ENCODE measurements at regions not wholly inside any gene's neighbourhood (a gene's known extent, or its start where the extent isn't known, plus 50 kb on each side); places are given as distances from the start of the nearest gene placed in this dataset.

- Histone ChIP-seq H3K4me3 (ENCODE audit: low read depth in 1 of 2, low read length in 2 of 2) (no peak overlapping the region), H3K4me1 (ENCODE audit: control insufficient read depth in 1 of 2, insufficient read depth in 2 of 2, low read length in 2 of 2) (no peaks in the 10 kb centered on the region), H3K9me3 (ENCODE audit: control insufficient read depth in 1 of 2, low read length in 2 of 2) (peaks cover 0 to 12% of the 10 kb centered on the region in 2 donors), H3K27ac (ENCODE audit: low read length) (no peak overlapping the region), H3K27me3 (ENCODE audit: low read depth, low read length) (no peaks in the 10 kb centered on the region), H3K36me3 (ENCODE audit: control insufficient read depth in 1 of 2, insufficient read depth in 2 of 2, low read length in 2 of 2) (no peaks in the 10 kb centered on the region)
Measured at GRCh38 chr6:140623498-140623897, 1249.0 kb upstream of the CITED2 start.

GRCh38 chr6:140620496-140620895, 1246.0 kb upstream of the CITED2 start:
- Histone ChIP-seq H3K4me3 (ENCODE audit: low read depth in 1 of 2, low read length in 2 of 2) (no peak overlapping the region), H3K27ac (ENCODE audit: low read length) (no peak overlapping the region), H3K27me3 (ENCODE audit: low read depth, low read length) (no peaks in the 10 kb centered on the region), H3K9me3 (ENCODE audit: control insufficient read depth in 1 of 2, low read length in 2 of 2) (no peaks in the 10 kb centered on the region), H3K36me3 (ENCODE audit: control insufficient read depth in 1 of 2, insufficient read depth in 2 of 2, low read length in 2 of 2) (no peaks in the 10 kb centered on the region), H3K4me1 (ENCODE audit: control insufficient read depth in 1 of 2, insufficient read depth in 2 of 2, low read length in 2 of 2) (no peaks in the 10 kb centered on the region)

- no peak overlapping the region for H3K4me3 ChIP-seq (ENCODE audit: low read depth in 1 of 2, low read length in 2 of 2)
- H3K4me1 ChIP-seq (ENCODE audit: control insufficient read depth in 1 of 2, insufficient read depth in 2 of 2, low read length in 2 of 2), result no peaks in the 10 kb centered on the region
- H3K27ac ChIP-seq (ENCODE audit: low read length), result no peak overlapping the region
- H3K9me3 ChIP-seq (ENCODE audit: control insufficient read depth in 1 of 2, low read length in 2 of 2), result no peaks in the 10 kb centered on the region
- no peaks in the 10 kb centered on the region for H3K27me3 ChIP-seq (ENCODE audit: low read depth, low read length)
- H3K36me3 ChIP-seq (ENCODE audit: control insufficient read depth in 1 of 2, insufficient read depth in 2 of 2, low read length in 2 of 2), result no peaks in the 10 kb centered on the region
Measured at GRCh38 chr6:140609956-140610355, 1235.5 kb upstream of the CITED2 start.

GRCh38 chr6:140609321-140609720, 1234.9 kb upstream of the CITED2 start:
- H3K27me3 ChIP-seq (ENCODE audit: low read depth, low read length), result no peaks in the 10 kb centered on the region
- H3K4me3 ChIP-seq (ENCODE audit: low read depth in 1 of 2, low read length in 2 of 2), result no peak overlapping the region
- no peaks in the 10 kb centered on the region for H3K36me3 ChIP-seq (ENCODE audit: control insufficient read depth in 1 of 2, insufficient read depth in 2 of 2, low read length in 2 of 2)
- H3K27ac ChIP-seq (ENCODE audit: low read length), result no peak overlapping the region
- H3K9me3 ChIP-seq (ENCODE audit: control insufficient read depth in 1 of 2, low read length in 2 of 2), result no peaks in the 10 kb centered on the region
- no peaks in the 10 kb centered on the region for H3K4me1 ChIP-seq (ENCODE audit: control insufficient read depth in 1 of 2, insufficient read depth in 2 of 2, low read length in 2 of 2)

- H3K27ac ChIP-seq (ENCODE audit: low read length), result no peak overlapping the region
- no peaks in the 10 kb centered on the region for H3K9me3 ChIP-seq (ENCODE audit: control insufficient read depth in 1 of 2, low read length in 2 of 2)
- H3K36me3 ChIP-seq (ENCODE audit: control insufficient read depth in 1 of 2, insufficient read depth in 2 of 2, low read length in 2 of 2), result no peaks in the 10 kb centered on the region
- no peaks in the 10 kb centered on the region for H3K27me3 ChIP-seq (ENCODE audit: low read depth, low read length)
- H3K4me3 ChIP-seq (ENCODE audit: low read depth in 1 of 2, low read length in 2 of 2), result no peak overlapping the region
- H3K4me1 ChIP-seq (ENCODE audit: control insufficient read depth in 1 of 2, insufficient read depth in 2 of 2, low read length in 2 of 2), result no peaks in the 10 kb centered on the region
Measured at GRCh38 chr6:140604786-140605185, 1230.3 kb upstream of the CITED2 start.

- Histone ChIP-seq H3K36me3 (ENCODE audit: control insufficient read depth in 1 of 2, insufficient read depth in 2 of 2, low read length in 2 of 2) (no peaks in the 10 kb centered on the region), H3K4me1 (ENCODE audit: control insufficient read depth in 1 of 2, insufficient read depth in 2 of 2, low read length in 2 of 2) (no peaks in the 10 kb centered on the region), H3K27ac (ENCODE audit: low read length) (no peak overlapping the region), H3K27me3 (ENCODE audit: low read depth, low read length) (no peaks in the 10 kb centered on the region), H3K9me3 (ENCODE audit: control insufficient read depth in 1 of 2, low read length in 2 of 2) (no peaks in the 10 kb centered on the region), H3K4me3 (ENCODE audit: low read depth in 1 of 2, low read length in 2 of 2) (no peak overlapping the region)
Measured at GRCh38 chr6:140602431-140603248, 1228.2 kb upstream of the CITED2 start.

- no peaks in the 10 kb centered on the region for H3K4me1 ChIP-seq (ENCODE audit: control insufficient read depth in 1 of 2, insufficient read depth in 2 of 2, low read length in 2 of 2)
- H3K4me3 ChIP-seq (ENCODE audit: low read depth in 1 of 2, low read length in 2 of 2), result no peak overlapping the region
- no peak overlapping the region for H3K27ac ChIP-seq (ENCODE audit: low read length)
- H3K9me3 ChIP-seq (ENCODE audit: control insufficient read depth in 1 of 2, low read length in 2 of 2), result no peaks in the 10 kb centered on the region
- H3K36me3 ChIP-seq (ENCODE audit: control insufficient read depth in 1 of 2, insufficient read depth in 2 of 2, low read length in 2 of 2), result no peaks in the 10 kb centered on the region
- no peaks in the 10 kb centered on the region for H3K27me3 ChIP-seq (ENCODE audit: low read depth, low read length)
Measured at GRCh38 chr6:140601021-140601808, 1226.8 kb upstream of the CITED2 start.

- no peaks in the 10 kb centered on the region for H3K4me1 ChIP-seq (ENCODE audit: control insufficient read depth in 1 of 2, insufficient read depth in 2 of 2, low read length in 2 of 2)
- H3K4me3 ChIP-seq (ENCODE audit: low read depth in 1 of 2, low read length in 2 of 2), result no peak overlapping the region
- no peaks in the 10 kb centered on the region for H3K27me3 ChIP-seq (ENCODE audit: low read depth, low read length)
- no peaks in the 10 kb centered on the region for H3K9me3 ChIP-seq (ENCODE audit: control insufficient read depth in 1 of 2, low read length in 2 of 2)
- no peak overlapping the region for H3K27ac ChIP-seq (ENCODE audit: low read length)
- no peaks in the 10 kb centered on the region for H3K36me3 ChIP-seq (ENCODE audit: control insufficient read depth in 1 of 2, insufficient read depth in 2 of 2, low read length in 2 of 2)
Measured at GRCh38 chr6:140599916-140600315, 1225.5 kb upstream of the CITED2 start.

GRCh38 chr6:140597181-140597580, 1222.7 kb upstream of the CITED2 start:
- Histone ChIP-seq H3K9me3 (ENCODE audit: control insufficient read depth in 1 of 2, low read length in 2 of 2) (no peaks in the 10 kb centered on the region), H3K27ac (ENCODE audit: low read length) (no peak overlapping the region), H3K36me3 (ENCODE audit: control insufficient read depth in 1 of 2, insufficient read depth in 2 of 2, low read length in 2 of 2) (no peaks in the 10 kb centered on the region), H3K4me3 (ENCODE audit: low read depth in 1 of 2, low read length in 2 of 2) (no peak overlapping the region), H3K4me1 (ENCODE audit: control insufficient read depth in 1 of 2, insufficient read depth in 2 of 2, low read length in 2 of 2) (no peaks in the 10 kb centered on the region), H3K27me3 (ENCODE audit: low read depth, low read length) (no peaks in the 10 kb centered on the region)

- no peaks in the 10 kb centered on the region for H3K4me1 ChIP-seq (ENCODE audit: control insufficient read depth in 1 of 2, insufficient read depth in 2 of 2, low read length in 2 of 2)
- no peak overlapping the region for H3K27ac ChIP-seq (ENCODE audit: low read length)
- H3K27me3 ChIP-seq (ENCODE audit: low read depth, low read length), result no peaks in the 10 kb centered on the region
- H3K4me3 ChIP-seq (ENCODE audit: low read depth in 1 of 2, low read length in 2 of 2), result no peak overlapping the region
- H3K9me3 ChIP-seq (ENCODE audit: control insufficient read depth in 1 of 2, low read length in 2 of 2), result no peaks in the 10 kb centered on the region
- no peaks in the 10 kb centered on the region for H3K36me3 ChIP-seq (ENCODE audit: control insufficient read depth in 1 of 2, insufficient read depth in 2 of 2, low read length in 2 of 2)
Measured at GRCh38 chr6:140594806-140595128, 1220.3 kb upstream of the CITED2 start.

- no peaks in the 10 kb centered on the region for H3K36me3 ChIP-seq (ENCODE audit: control insufficient read depth in 1 of 2, insufficient read depth in 2 of 2, low read length in 2 of 2)
- no peak overlapping the region for H3K4me3 ChIP-seq (ENCODE audit: low read depth in 1 of 2, low read length in 2 of 2)
- H3K27ac ChIP-seq (ENCODE audit: low read length), result no peak overlapping the region
- no peaks in the 10 kb centered on the region for H3K27me3 ChIP-seq (ENCODE audit: low read depth, low read length)
- H3K4me1 ChIP-seq (ENCODE audit: control insufficient read depth in 1 of 2, insufficient read depth in 2 of 2, low read length in 2 of 2), result no peaks in the 10 kb centered on the region
- no peaks in the 10 kb centered on the region for H3K9me3 ChIP-seq (ENCODE audit: control insufficient read depth in 1 of 2, low read length in 2 of 2)
Measured at GRCh38 chr6:140592877-140593276, 1218.4 kb upstream of the CITED2 start.
